Epithelial cell of esophagus (primary cell): ENCODE measurements at regions not wholly inside any gene's neighbourhood (a gene's known extent, or its start where the extent isn't known, plus 50 kb on each side); places are given as distances from the start of the nearest gene placed in this dataset.

Source experiments
- DNase-seq: peaks from one replicate; pipeline ENCODE4 v3.0.0; 2010; ENCODE audit warnings: low read depth
- H3K4me3 ChIP-seq: 2 replicates; pipeline ENCODE4 v1.5.1; 2011; ENCODE audit warnings: mild to moderate bottlenecking, low read length, control low read depth
- CTCF ChIP-seq: IDR thresholded peaks from 2 replicates; pipeline ENCODE4 v1.5.1; 2011; ENCODE audit warnings: low read depth, mild to moderate bottlenecking, low read length, control low read depth, inconsistent platforms; ENCODE audit not compliant: insufficient read depth; ENCODE audit errors: missing control alignments

DNA sequence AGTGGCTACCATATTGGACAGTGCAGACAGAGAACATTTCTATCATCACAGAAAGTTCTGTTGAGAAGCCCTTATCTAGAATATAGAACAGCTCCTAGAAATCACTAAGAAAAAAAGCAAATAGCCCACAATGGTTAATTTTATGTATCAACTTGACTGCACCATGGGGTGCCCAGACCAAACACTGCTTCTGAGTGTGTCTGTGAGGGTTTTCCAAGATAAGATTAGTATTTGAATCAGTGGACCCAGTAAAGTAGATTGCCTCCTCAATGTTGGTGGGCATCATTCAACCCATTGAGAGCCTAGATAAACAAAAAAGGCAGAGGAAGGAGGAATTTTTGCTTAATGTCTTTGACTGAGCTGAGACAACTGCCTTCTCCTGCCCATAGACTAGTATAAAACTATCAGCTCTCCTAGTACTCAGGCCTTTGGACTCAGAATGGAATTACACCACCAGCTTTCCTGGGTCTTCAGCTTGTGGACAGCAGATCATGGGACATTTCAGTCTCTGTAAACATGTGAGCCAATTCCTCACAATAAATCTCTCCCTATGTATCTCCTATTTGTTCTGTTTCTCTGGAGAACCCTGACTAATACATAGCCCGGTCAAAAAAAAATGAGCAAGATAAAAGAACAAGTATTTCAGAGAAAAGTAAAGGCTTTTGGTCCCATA, 55.9 kb upstream of the OXTR start:
- DNase-seq = no peak
- no peak overlapping the region for H3K4me3 ChIP-seq
- no peak for TF ChIP-seq CTCF

DNA sequence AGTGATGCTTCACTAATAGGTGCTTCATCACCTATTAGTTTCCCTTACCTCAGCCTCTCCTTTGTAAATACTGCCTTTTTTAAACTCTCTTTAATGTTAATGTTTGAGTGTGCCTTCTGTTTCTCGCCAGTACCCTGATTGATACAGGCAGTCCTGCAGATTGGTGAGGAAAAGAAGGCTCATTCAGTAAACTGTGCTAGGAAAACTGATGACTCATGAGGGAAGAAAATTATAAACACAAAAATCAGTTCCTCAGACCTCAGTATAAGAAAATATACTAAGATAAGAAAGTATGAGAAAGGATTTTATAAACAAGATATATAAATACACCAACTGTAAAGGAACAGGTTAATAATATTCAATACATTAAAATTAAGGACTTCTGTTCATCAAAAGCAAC, 54.8 kb upstream of the OXTR start:
- TF ChIP-seq CTCF = no peak
- DNase-seq = no peak

GRCh38 chr3:8822141-8822540, 52.7 kb upstream of the OXTR start:
- peak; percentile 50 for DNase-seq
- no peak overlapping the region for H3K4me3 ChIP-seq
- no peak for TF ChIP-seq CTCF

More for the DNA sequence above, 54.8 kb upstream of the OXTR start:
- H3K4me3 ChIP-seq = no peak overlapping the region
